ENCODE measurements at regions not wholly inside any gene's neighbourhood (a gene's known extent, or its start where the extent isn't known, plus 50 kb on each side); places are given as distances from the start of the nearest gene placed in this dataset.

DNA sequence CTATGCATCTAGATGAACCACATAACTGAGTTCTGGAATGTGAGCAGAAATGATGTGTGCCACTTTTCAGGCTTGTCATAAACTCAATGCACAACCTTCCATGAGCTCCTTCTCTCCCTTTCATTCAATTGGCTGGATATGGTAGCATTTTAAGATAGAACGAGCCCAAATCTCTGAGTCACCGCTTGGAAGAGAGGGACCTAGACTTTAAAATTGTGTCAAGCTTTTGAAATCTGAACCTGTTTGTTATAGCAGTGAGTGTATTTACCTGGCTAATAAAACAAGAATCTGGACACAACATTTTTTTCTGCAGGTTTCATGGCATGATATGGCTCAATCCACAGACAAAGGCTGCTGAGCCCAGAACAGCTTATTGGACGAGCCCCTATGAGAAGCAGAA is 297.8 kb upstream of the SPRED2 start:
- DNase-seq (no peak), ATAC-seq (ENCODE audit: low read depth) (no peak)
- no peak overlapping the region for H3K18ac ChIP-seq (ENCODE audit: low read depth, low read length)
- H2BK5ac ChIP-seq (ENCODE audit: low read depth, low read length, poor library complexity, severe bottlenecking), result no peak overlapping the region
- no peaks in the 10 kb centered on the region for H3K4me1 ChIP-seq (ENCODE audit: control insufficient read depth, insufficient read depth, low read length)
- H3K79me1 ChIP-seq (ENCODE audit: low read depth in 1 of 2, low read length in 2 of 2), result no peaks in the 10 kb centered on the region
- no peak overlapping the region for H3K27ac ChIP-seq (ENCODE audit: insufficient read depth, low read length)
- no peak overlapping the region for H2AFZ ChIP-seq (replicated peaks; ENCODE audit: low read length, poor library complexity)
- peaks cover 4% of the 10 kb centered on the region for H3K27me3 ChIP-seq (ENCODE audit: control insufficient read depth, insufficient read depth, low read length)
- H2BK20ac ChIP-seq (ENCODE audit: low read depth, low read length), result no peak overlapping the region
- no peak overlapping the region for H3K14ac ChIP-seq (replicated peaks; ENCODE audit: low read depth, low read length)
- no TSS peak for BruUV-seq (replicated peaks)
- H2BK120ac ChIP-seq (ENCODE audit: low read depth, low read length), result no peak overlapping the region
- H3K56ac ChIP-seq (ENCODE audit: extremely low read depth, insufficient read depth, low read length), result no peak overlapping the region
- no peaks in the 10 kb centered on the region for H4K20me1 ChIP-seq (ENCODE audit: insufficient read depth, low read length)
- no peak overlapping the region for H3K4me2 ChIP-seq (ENCODE audit: low read depth, low read length)
- H2AK5ac ChIP-seq (ENCODE audit: low read depth, low read length), result no peak overlapping the region
- CTCF ChIA-PET, result no interaction called here
- in situ Hi-C loops (cut with MboI; ENCODE audit: low sequenced_read_pairs) (no loop called here), dilution Hi-C loops (cut with HindIII; ENCODE audit: low sequenced_read_pairs, unreplicated experiment) (no loop called here), intact Hi-C loops (cut with micrococcal nuclease) (no loop called here)
- H4K91ac ChIP-seq (ENCODE audit: insufficient read depth, low read depth, low read length), result no peak overlapping the region
- TF ChIP-seq, protein P1, sequence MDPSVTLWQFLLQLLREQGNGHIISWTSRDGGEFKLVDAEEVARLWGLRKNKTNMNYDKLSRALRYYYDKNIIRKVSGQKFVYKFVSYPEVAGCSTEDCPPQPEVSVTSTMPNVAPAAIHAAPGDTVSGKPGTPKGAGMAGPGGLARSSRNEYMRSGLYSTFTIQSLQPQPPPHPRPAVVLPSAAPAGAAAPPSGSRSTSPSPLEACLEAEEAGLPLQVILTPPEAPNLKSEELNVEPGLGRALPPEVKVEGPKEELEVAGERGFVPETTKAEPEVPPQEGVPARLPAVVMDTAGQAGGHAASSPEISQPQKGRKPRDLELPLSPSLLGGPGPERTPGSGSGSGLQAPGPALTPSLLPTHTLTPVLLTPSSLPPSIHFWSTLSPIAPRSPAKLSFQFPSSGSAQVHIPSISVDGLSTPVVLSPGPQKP (IDR thresholded peaks at IDR 0.05; ENCODE audit: borderline replicate concordance, low read depth, low read length), result no peak
- TF ChIP-seq FOS (IDR thresholded peaks at IDR 0.05; ENCODE audit: low read depth, low read length), result no peak
- no peak for TF ChIP-seq BHLHE40 (IDR thresholded peaks at IDR 0.05; ENCODE audit: low read depth, low read length)
- TF ChIP-seq POLR2A (IDR thresholded peaks at IDR 0.05; ENCODE audit: low read depth, low read length), result no peak
- TF ChIP-seq CHD1 (IDR thresholded peaks at IDR 0.05; ENCODE audit: low read depth, low read length), result no peak
- no peak for TF ChIP-seq SMC3 (IDR thresholded peaks at IDR 0.05; ENCODE audit: low read depth, low read length)
- no peaks in the 10 kb centered on the region for H3K9me1 ChIP-seq (ENCODE audit: insufficient read depth, low read length)
- H3K4ac ChIP-seq (ENCODE audit: low read depth, low read length), result no peak overlapping the region
- H2BK15ac ChIP-seq (ENCODE audit: low read depth, low read length), result no peak overlapping the region
- H4K8ac ChIP-seq (ENCODE audit: low read depth in 2 of 2, low read length in 2 of 2), result no peak overlapping the region
- no peak overlapping the region for H3K9ac ChIP-seq (ENCODE audit: low read depth, low read length)
- H3K9me3 ChIP-seq (ENCODE audit: control insufficient read depth, insufficient read depth, low read length), result no peaks in the 10 kb centered on the region
- no peak overlapping the region for H3K4me3 ChIP-seq (ENCODE audit: insufficient read depth, low read depth, low read length)
- H4K5ac ChIP-seq (ENCODE audit: low read depth, low read length), result no peak overlapping the region
- no peak overlapping the region for H3K23ac ChIP-seq (ENCODE audit: low read depth, low read length)
- no peak overlapping the region for H2AK9ac ChIP-seq (replicated peaks; ENCODE audit: low read depth, low read length, poor library complexity)
- WGBS, 2 experiments (ENCODE audit: extremely low coverage in 2 of 2, insufficient read length in 1 of 2), result no CpG with 5 or more reads among the region's 3 CpGs
- no peaks in the 10 kb centered on the region for H3K36me3 ChIP-seq (ENCODE audit: control insufficient read depth, insufficient read depth, low read length)
- POLR2A ChIA-PET (ENCODE audit: unreplicated experiment), result no interaction called here

Data from IMR-90 (cell line).